NCI-H446 (cell line): ENCODE measurements at regions not wholly inside any gene's neighbourhood (a gene's known extent, or its start where the extent isn't known, plus 50 kb on each side); places are given as distances from the start of the nearest gene placed in this dataset.

Source experiments
- DNase-seq, 2 experiments: peaks; one replicate each; lab custom pipeline; 2025; lab: John Stamatoyannopoulos, UW

DNA sequence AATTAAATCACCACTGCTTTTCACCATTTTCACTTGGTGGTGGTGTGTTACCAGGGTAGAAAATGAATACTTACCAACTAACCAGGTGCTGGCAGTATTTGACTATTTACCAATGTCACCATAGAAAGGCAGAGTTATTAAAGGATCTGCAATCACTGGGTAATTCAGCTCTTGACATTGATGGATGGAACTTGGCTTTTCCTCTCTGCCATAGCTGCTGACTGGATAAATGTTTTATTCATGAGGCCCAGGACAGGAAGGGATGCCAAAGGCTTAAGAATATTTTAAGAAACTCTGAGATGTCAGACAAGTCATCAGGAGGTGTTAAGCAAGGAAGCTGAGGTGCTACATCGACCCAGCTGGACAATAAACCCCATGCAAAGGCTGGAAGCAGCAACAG is 495.5 kb upstream of the CFAP20DC start:
- peak in 1 of 2 experiments; percentile 52 for DNase-seq

DNA sequence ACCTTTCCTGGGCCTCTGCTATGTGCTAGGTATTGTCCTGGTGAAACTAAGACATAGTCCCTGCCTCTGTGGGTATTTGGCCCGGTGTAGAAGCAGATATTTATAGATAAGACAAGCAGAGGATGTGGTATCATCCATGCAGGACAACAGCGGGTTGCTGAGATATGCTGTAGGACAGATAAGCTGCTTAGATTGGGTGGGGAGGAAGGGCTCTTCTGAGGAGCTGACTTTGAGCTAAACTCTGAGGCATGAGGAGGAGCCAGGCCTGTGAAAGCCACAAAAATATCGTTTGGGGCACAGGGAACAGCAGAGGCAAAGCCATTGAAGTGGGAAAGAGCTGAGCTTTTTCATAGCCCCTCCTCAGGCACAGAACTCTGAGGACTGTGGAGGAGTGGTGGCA is 492.5 kb upstream of the CFAP20DC start:
- no peak for DNase-seq

DNA sequence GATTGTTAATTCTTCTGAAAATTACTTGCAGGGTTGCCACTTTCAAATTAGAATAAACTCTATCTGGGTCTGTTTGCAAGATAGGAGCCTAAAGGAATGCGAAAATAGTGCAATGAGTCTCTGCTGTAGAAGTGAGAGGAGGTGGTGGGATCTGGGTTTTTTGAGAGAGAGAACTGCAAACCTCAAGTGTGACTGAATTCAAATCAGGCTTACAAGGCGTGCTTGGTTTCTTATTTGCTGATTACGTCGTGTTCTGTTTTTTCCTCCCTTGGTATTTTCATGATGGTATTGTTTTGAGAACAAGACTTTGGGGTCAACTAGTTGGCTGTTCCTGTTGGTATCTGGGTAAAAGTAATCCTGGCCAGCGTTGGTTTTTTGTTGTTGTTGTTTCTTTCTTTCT is 490.9 kb upstream of the CFAP20DC start:
- DNase-seq = no peak

DNA sequence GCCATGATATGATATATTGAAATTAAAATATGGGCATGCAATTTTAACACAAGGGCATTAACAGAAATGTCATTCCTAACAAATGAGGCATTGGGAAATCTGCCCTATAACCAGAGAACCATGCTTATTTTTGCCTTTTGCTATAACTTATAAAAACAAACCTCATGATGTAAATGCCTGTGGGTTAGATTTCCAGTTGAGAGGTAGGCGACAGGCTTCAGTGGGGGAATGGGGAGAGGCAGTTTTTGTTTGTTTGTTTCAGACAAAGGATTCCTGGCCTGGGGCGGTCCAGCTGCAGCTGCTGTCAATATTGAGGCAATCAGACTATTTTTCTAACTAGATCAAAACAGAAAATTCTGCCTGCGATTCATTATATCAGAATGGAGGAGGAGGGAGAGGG is 490.4 kb upstream of the CFAP20DC start:
- no peak for DNase-seq

DNA sequence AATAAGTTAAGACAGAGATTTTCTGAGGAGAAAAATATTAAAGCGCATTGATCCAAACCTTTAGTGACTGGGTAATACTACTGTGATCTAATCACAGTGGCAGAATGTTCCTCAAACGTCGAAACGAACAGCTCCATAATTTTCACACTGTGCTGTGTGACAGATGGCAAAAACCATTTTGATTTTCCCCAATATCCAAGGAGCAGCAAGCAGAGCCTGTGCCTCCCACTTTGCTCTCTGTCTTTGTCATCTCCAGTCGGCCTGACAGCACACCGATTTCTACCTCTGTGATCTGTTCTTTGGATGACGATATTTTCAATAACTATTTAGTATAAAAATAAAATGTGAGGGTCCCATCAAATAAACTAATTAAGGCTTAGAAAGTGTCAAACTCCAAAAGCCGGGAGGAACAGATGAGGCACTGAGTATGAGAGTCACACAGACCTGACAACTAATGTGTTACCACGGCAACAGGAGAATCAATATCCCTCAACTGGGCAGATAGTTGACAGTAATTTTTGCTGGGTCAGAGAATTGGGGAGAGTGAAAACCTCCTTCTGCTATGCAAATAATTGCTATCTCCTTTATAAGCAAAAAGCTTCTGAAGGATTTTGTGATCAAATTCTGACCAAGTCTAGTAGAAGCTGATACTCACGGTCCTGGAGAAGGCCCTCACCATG is 489.1 kb upstream of the CFAP20DC start:
- no peak for DNase-seq

DNA sequence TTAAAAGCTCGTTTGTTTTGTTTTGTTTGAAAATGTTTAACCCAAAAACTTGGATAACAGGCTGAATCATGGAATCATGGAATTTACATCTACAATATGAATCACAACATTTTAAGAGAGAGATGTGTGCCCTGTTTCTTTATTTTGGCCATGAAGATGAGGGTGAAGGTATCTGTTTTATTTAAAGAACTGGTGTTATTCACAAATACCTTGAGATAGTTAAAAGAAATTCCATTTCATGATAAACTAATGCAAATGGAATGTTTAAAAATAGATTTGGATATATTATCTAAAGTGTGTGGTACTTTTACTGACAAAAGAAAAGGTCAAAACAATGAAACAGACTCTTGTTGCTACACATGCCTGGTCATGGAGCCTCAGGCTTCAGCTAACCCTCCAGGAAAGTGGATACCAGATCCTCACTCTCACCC is 486.0 kb upstream of the CFAP20DC start:
- no peak for DNase-seq

DNA sequence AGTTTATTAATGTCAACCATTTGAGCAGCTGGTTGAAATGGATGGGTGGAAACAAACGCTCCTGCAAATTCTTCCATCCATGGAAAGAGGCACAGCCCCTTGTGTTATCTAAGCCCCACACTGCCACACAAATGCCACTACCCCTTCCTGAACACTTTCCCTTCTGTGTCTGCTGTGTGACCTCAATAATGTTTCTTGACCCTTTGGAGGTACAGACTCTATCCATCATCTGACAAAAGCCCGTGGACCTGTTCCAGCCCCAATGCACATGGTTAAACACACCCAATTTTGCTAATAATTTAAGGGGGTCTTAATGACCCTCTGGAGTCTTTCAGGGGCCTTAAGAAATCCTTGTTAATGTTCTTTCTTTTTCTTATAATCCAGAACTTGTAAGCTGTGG is 482.2 kb upstream of the CFAP20DC start:
- no peak for DNase-seq

DNA sequence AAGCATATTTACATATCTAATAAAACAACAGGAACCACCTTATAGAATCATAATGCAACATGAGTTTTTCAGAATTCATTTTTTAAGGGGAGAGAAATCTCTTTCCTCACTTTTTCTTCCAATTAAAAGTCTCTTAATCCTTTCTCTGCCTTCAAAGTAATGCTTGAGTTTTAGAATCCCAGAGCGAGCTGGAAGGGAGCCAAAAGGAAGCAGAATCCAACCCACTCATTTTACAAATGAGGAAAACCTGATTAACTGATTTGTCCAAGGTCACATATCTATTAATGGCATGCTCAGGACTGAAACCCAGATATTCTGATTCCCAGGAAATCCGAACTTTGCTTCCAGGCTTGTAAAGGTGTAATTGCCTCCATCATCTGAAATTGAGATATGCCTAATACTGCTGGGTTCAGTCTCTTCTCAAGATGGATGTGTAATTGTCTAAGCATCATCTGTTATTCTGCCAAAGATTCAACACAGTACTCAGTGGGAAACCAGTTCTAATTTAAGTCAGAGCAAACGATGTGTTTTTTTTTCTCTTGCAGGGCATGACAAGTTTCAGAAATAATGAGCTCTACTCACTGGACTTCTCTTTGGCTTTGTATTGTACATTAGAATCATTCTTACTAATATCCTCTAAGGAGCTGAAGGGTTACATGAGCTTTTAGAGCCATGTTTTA is 481.4 kb upstream of the CFAP20DC start:
- DNase-seq = no peak

DNA sequence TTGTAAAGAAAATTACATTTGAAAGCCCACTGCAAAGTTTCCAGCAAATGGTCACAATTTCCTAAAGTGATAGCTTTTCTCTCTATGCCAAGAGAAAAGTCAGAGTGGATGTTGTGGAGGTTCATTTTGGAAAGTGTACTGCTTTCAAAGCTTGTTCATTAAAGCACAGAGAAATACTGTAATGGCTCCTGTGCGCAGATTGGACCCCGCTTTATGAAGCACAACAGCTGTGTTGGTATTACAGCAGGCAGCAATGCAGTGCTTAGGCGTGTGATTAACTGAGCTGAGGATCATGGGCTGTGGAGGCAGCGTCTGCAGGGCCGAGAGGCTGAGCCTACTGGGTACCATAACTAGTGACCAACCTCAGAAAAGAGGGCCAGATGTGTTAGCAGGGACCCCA is 478.4 kb upstream of the CFAP20DC start:
- DNase-seq = no peak

DNA sequence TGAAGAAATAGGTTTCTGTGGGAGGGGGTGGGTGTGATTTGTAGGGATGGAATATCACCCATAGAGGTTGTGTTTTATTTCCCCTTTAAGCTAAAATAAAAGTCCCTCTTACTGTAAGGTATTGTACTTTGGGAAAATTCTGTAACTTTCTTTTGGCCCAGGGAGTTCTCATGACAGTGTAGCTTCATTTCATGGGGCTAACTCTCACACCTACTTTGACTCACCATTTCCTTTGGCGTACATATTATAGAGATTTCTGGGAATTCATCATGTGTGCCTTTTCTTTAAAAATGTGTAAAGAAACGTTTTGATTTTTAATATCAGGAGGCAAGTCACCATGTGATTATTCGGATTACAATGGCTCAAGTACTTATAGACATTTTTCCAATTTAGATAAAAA is 477.7 kb upstream of the CFAP20DC start:
- no peak for DNase-seq

DNA sequence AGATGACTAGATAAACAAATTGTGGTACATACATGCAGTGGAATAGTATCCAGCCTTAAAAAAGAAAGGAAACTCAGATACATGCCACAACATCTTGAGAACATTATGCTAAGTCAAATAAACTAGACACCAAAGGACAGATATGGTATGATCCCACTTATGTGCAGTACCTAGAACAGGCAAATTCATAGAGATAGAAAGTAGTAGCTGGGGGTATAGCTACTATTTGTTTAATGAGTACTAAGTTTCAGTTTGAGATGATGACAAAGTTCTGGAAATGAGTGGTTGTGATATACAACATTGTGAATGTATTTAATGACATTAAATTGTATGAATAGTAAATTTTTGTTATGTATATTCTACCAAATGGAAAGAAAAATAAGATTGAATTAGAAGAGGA is 477.2 kb upstream of the CFAP20DC start:
- no peak for DNase-seq

DNA sequence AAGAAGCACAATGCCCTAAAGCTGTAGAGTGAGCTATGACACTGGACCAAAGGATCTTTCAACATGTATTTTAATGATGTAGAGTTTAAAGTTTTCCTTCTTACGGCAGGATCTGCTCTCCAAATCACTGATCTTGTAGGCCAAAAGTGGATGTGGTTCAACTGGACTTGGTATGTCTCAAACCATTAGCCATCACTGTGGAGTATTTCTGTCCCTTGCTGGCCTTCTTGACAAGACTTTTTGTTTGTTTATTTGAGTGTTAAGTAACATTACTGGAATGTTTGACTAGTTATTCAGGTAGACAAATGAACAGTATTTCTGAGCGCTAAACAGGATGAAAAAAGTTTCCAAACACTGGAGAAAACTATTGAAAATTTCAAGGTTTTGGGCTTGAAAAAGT is 472.7 kb upstream of the CFAP20DC start:
- DNase-seq = no peak

DNA sequence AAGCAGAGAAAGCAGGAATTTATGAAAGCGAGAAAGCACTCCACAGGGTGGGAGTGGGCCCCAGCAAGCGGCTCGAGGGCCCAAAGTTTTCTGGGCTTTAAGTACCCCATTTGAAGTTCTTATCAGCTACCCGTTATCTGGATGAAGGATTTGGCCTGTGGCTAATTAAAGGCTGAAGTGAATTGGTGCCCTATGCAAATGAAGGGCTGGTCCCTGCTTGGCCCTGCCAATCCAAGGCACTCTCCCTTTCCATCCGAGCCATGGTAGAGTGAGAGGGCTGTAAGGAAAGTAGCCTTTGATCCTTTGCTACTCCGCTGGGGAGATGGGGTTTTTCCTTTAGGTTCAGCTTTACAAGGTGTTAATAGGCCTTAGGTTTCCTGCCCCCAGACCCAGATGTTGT is 469.3 kb upstream of the CFAP20DC start:
- DNase-seq = no peak

DNA sequence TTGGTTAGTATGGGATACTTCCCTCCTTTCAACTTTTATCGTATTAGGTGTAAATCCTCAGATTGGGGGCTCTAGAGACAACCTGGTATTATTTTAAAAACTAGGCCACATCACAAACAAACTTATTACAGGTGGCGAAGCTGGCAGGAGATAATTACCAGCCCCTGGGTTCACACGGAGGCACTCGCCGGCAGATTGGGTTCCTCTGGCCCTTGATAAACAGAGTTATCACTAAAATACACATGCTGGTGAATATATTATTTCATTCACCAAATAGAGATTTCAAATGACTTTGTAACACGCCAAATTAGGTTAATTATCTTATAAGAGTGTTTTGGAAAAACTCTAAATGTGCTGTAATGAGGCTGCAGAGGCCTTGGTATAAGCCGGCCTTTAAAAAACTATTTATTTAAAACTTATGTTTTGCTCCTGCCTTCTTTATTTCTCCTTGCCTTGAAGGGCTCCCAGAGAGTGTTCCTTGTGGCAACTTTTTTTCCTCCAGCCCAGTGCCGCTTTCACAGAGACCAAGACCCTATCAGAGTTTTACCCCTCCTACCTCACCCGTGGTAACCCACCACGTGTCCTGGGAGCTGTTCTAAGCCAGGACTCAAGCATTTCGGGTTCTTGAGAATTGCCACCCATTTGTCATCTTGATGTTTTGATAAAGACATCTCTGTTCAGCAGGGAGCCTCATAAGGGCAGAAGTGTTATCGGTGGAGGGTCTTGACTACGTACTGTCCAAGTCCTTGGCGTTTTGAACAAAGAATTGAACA is 468.6 kb upstream of the CFAP20DC start:
- no peak for DNase-seq

DNA sequence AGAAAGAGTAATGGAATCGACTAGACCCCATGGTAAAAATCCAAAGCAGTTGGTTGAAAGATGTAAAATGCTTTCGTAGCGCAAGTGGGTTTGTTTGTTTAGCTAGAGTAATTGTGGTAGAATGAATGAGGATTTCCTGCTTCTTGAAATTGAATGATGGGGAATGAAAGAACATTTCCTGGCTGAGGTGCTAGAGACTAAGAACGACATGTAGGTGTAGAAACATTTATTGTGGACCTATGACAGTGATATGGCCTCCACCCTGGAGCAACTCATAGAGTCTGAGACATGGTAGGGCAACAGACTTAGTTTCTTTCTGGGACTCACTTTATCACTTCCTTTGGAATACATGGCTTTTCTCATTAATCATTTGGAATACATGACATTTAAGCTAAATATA is 467.6 kb upstream of the CFAP20DC start:
- DNase-seq = no peak

DNA sequence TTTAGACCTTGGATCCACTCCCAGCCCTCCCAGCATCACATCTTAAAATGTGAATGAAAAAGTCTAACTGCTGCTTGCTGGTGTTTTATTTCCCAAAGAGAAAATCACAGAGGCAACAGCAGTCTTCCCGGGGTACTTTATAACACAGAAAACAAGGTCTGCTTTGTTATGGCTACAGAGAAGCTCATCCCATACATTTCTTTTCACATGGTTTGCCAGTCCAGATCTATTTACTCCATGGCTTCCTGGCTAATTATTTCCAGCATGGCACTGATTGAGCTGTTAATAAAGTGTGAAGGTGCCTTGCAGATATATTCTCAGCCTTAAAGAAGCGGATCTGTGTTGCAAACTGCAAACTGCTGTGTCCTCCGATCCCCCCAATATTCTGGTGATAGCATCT is 466.1 kb upstream of the CFAP20DC start:
- DNase-seq = no peak

DNA sequence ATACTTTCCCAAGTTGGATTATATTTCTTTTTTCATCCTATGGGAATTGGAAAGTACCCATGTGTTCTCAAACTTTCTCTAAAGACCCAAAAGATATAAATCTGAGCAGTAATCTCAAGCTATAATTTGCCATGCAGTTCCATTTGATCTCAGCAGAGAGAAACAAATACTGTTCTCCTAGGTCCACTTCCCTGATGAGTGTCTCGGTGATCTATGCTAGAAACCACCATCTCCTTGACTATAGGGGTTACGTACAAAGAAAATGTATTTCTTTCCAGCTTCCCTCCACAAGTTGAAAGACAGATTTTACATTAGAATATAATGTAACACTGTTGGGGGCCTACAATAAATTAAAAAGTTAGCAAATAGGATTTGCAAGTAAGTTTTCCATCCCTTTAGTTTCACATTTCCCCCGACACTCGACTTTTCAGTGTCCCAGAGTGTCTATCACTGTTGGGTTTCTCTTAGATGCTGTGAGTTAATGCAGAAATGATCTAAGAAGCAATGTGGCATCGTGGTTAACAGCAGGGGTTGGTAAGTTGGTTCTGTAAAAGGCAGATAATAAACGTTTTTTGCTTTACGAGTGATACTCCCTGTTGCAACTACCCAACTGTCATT is 465.1 kb upstream of the CFAP20DC start:
- DNase-seq = no peak

DNA sequence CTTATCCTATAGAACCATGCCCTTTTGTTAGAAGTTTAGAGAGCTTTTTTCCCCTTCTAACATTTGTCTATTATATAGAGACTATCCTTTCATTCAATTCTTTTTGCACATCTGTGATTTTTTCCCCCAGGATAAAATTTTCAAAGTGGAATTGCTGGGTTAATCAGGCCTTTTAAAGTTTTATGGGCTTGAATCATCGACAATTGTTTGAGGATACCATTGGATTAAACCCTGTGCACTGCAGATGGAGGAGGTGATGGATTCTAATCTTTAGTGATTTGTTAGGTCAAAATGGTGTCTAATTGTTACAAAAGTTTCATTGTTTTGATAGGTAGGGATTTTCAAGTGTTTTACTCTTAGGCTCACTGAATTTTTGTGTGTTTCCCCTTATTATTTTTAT is 463.7 kb upstream of the CFAP20DC start:
- no peak for DNase-seq

DNA sequence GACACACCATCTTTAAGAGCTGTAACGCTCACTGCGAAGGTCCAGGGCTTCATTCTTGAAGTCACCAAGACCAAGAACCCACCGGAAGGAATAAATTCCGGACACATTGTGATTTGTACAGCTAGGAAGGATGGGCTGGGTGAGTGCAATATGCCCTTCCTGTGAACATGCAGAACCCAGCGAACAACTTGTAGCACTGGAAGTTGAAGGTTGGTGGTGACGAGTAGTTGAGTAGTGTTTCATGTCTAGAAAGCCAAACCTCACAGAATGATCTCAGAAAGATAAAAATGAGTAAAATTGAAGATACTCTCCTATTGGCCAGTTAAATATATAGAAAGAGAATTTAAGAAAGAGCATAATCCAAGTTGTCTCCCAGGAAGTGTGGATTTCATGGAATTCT is 462.2 kb upstream of the CFAP20DC start:
- no peak for DNase-seq

DNA sequence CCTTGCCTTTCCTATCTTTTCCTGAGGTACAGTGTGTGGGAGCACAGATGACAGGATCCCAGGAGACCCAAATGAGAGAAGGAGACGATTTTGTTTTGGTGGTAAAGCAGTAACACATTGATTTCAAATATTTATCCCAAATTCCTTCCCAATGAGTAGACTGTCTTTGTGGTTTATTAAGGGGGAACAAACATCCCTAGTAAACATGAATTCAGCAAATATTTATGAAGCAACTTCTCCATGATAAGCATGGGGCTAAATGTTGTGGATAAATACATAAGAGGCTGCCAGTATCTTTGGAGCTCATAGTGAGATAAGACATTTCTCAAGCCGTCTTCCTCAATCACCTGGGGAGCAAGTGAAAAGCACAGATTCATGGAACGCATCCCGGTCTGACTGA is 460.8 kb upstream of the CFAP20DC start:
- DNase-seq = no peak

DNA sequence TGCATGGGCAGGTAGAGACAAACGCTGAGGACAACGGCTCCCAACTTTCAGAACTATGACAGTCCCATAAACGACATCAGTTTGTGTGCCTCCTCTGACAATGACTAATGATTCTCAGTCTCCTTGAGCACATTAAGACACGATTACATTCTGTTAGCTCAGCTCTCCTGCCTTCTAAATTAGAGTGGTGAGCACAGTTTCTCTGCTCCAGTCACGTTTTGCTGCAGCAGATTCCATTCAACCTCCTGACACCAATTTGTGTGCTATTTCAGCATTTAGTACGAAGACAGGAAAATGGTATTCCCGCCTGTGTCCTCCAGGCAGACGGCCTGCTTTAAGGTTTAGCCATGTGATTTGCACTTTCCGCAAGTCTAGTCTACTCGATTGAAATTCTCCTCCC is 458.4 kb upstream of the CFAP20DC start:
- no peak for DNase-seq

DNA sequence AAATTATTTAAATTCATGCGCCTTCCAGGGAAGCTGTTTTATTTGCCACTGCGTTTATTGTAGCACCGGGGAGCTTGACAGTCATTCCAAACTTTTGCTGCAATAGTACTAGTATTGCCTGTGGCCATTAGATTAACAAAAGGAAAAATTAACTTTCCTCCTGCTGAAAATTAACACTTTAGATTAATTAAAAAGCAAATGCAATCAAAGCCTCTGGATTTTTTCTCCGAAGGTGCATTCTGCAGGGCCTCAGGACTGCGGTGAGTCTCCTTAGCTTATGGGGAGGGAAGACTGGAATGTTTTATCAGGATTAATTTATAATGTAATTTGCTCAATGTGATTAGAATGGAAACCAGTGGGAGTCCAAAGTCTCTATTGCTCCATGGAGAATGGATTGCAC is 456.4 kb upstream of the CFAP20DC start:
- no peak for DNase-seq

DNA sequence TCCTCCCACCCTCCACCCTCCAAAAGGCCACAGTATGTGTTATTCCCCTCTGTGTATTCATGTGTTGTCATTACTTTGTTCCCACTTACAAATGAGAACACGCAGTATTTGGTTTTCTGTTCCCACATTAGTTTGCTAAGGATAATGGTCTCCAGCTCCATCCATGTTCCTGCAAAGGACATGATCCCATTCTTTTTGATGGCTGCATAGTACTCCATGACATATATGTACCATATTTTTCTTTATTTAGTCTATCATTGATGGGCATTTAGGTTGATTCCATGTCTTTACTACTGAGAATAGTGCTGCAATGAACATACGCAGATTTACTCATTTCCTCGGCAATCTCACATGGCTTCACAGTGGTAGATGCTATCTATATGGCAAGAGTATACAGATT is 453.6 kb upstream of the CFAP20DC start:
- DNase-seq = no peak
